Stimulated activated CD8-positive, alpha-beta memory T cell treated with anti-CD3 and anti-CD28 coated beads, Interleukin-12 subunit alpha, Interleukin-12 subunit beta, amount 100 ng/mL, for 1 hour (primary cell): ENCODE measurements at regions not wholly inside any gene's neighbourhood (a gene's known extent, or its start where the extent isn't known, plus 50 kb on each side); places are given as distances from the start of the nearest gene placed in this dataset.

Experiments
- DNase-seq: peaks from one replicate; pipeline ENCODE4 v3.0.0-alpha.2; 2020; ENCODE audit warnings: low read depth

GRCh38 chr13:106714271-106714982 is 146.5 kb upstream of the ARGLU1 start:
- DNase-seq: no peak

- DNase-seq: no peak
Observed at GRCh38 chr13:106712381-106712780, 144.4 kb upstream of the ARGLU1 start.

- DNase-seq: no peak
Observed at GRCh38 chr13:106710266-106710665, 142.3 kb upstream of the ARGLU1 start.

- no peak for DNase-seq
Observed at GRCh38 chr13:106709522-106709921, 141.6 kb upstream of the ARGLU1 start.

- DNase-seq: no peak
Observed at GRCh38 chr13:106702505-106702904, 134.6 kb upstream of the ARGLU1 start.

- DNase-seq: no peak
Observed at GRCh38 chr13:106701771-106702341, 133.9 kb upstream of the ARGLU1 start.

GRCh38 chr13:106700439-106700838 is 132.5 kb upstream of the ARGLU1 start:
- DNase-seq: no peak

- no peak for DNase-seq
Observed at GRCh38 chr13:106700007-106700406, 132.1 kb upstream of the ARGLU1 start.

GRCh38 chr13:106699311-106699710 is 131.4 kb upstream of the ARGLU1 start:
- DNase-seq: no peak

GRCh38 chr13:106696719-106697118 is 128.8 kb upstream of the ARGLU1 start:
- DNase-seq: no peak

- no peak for DNase-seq
Observed at GRCh38 chr13:106696140-106696539, 128.2 kb upstream of the ARGLU1 start.

- no peak for DNase-seq
Observed at GRCh38 chr13:106695139-106695538, 127.2 kb upstream of the ARGLU1 start.

- DNase-seq: no peak
Observed at GRCh38 chr13:106691861-106692260, 123.9 kb upstream of the ARGLU1 start.

- DNase-seq: no peak
Observed at GRCh38 chr13:106691341-106691740, 123.4 kb upstream of the ARGLU1 start.

GRCh38 chr13:106690779-106691178 is 122.8 kb upstream of the ARGLU1 start:
- DNase-seq: no peak

GRCh38 chr13:106689906-106690305 is 122.0 kb upstream of the ARGLU1 start:
- DNase-seq: no peak

GRCh38 chr13:106688940-106689339 is 121.0 kb upstream of the ARGLU1 start:
- no peak for DNase-seq

- no peak for DNase-seq
Observed at GRCh38 chr13:106686163-106686562, 118.2 kb upstream of the ARGLU1 start.

- DNase-seq: no peak
Observed at GRCh38 chr13:106685143-106685542, 117.2 kb upstream of the ARGLU1 start.

GRCh38 chr13:106683918-106684317 is 116.0 kb upstream of the ARGLU1 start:
- DNase-seq: no peak

- no peak for DNase-seq
Observed at GRCh38 chr13:106683179-106683578, 115.2 kb upstream of the ARGLU1 start.

GRCh38 chr13:106681997-106682396 is 114.1 kb upstream of the ARGLU1 start:
- no peak for DNase-seq

GRCh38 chr13:106681536-106681935 is 113.6 kb upstream of the ARGLU1 start:
- no peak for DNase-seq
